Breast epithelium (tissue), 3 donors: ENCODE measurements at regions not wholly inside any gene's neighbourhood (a gene's known extent, or its start where the extent isn't known, plus 50 kb on each side); places are given as distances from the start of the nearest gene placed in this dataset.

Source experiments
- POLR2A ChIP-seq: fragments of 450-650 bp; IDR thresholded peaks from one replicate; pipeline ENCODE4 v1.6.1; 2016; ENCODE audit warnings: antibody characterized with exemption, mild to moderate bottlenecking, moderate library complexity
- TF ChIP-seq, protein P1 (sequence below), 3 donors: fragments of 450-650 bp; IDR thresholded peaks; one replicate each; pipeline ENCODE4 v1.5.1; 2016 to 2017; ENCODE audit warnings: antibody characterized with exemption in 3 of 3, mild to moderate bottlenecking in 3 of 3, moderate library complexity in 3 of 3

DNA sequence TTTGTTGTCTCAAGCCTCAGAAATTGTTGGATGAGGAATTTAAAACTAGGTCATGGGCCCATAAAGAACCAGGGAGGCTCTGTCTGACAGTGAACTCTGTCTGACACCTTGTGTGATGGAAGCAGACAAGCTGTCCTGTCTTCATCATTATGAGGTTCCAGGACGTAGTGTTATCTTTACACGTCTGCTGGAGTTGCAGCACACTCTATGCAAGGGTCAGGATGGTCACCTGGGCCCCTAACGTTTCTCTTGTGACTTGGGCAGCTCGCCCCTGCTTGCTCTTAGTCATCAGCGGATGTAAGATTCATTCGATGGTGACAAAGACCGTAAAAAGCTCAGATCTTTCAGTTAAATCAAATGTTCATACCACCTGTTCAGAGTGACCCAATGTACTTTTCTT lies 92.0 kb upstream of the ADGRG2 start:
- TF ChIP-seq POLR2A = no peak
- TF ChIP-seq, protein P1, sequence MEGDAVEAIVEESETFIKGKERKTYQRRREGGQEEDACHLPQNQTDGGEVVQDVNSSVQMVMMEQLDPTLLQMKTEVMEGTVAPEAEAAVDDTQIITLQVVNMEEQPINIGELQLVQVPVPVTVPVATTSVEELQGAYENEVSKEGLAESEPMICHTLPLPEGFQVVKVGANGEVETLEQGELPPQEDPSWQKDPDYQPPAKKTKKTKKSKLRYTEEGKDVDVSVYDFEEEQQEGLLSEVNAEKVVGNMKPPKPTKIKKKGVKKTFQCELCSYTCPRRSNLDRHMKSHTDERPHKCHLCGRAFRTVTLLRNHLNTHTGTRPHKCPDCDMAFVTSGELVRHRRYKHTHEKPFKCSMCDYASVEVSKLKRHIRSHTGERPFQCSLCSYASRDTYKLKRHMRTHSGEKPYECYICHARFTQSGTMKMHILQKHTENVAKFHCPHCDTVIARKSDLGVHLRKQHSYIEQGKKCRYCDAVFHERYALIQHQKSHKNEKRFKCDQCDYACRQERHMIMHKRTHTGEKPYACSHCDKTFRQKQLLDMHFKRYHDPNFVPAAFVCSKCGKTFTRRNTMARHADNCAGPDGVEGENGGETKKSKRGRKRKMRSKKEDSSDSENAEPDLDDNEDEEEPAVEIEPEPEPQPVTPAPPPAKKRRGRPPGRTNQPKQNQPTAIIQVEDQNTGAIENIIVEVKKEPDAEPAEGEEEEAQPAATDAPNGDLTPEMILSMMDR (IDR thresholded peaks at IDR 0.05) = no peak
